Activated T-cell treated with anti-CD3 and anti-CD28 coated beads for 48 hours (primary cell): ENCODE measurements at regions not wholly inside any gene's neighbourhood (a gene's known extent, or its start where the extent isn't known, plus 50 kb on each side); places are given as distances from the start of the nearest gene placed in this dataset.

Source experiments
- DNase-seq: peaks from one replicate; pipeline ENCODE4 v3.0.0-alpha.2; 2020; ENCODE audit warnings: low read depth

DNA sequence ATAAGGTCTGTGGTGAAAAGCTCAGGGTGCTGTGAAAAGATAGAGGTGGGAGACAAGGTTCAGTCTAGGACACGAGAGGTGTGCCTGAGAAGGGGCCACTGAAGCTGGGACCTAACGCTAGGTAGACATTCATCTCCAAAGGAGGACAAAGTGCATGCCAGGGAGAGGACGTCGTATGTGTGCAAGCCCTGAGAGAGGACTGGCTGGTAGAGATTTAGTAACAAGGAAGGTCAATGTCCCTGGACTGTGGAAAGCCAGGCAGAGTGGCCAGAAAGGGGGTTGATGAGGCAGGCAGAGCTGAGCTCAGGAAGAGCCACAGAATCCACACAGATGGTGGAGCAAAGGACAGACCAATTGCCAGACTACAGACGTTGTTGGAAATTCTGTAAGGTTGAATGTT is 817.6 kb downstream of the CCSER2 start:
- DNase-seq, result no peak

DNA sequence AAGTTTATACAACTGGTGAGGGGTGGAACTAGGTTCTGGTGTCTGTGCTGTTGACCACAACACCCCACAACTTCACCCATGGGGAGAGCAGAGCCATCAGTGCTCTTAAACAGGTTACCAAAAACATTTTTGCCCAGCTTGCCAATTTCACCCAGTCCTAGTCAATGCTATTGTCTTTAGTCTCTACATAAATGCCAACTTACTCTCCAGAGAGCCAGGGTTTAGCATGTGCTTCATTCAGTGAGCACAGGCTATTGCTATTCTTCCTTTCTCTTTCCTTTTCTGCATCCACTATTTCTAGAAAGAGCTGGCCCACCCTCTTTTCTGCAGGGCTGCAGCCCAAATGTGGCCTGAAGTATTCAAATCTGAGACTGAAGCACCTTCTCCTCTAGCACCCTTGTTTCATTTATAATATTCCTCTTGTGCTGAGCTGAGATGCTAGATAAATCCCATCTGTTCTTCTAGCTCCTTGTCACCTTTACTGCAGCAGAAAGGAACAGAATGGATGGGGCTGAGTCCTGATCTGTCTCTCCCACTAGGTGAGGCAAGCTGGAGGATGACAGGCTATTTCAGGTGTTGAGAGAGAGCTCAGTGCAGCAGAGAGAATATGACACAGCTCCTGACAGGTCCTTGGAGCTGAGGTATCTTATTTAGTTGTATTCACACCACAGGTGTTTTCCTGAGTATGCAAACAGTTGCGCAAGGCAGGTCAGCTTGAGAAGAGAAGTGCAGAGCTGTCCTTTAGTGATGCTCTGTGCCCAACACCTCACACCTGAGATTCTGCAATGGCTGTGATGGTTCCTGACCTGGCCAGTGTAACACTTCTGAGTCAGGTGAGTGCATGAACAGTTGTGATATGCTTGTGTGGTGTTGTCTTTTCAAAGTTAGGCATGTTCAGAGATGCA is 819.2 kb downstream of the CCSER2 start:
- no peak for DNase-seq

GRCh38 chr10:85148693-85149640 is 820.6 kb downstream of the CCSER2 start:
- no peak for DNase-seq

- DNase-seq, result no peak
Observed at GRCh38 chr10:85149766-85150165, 821.4 kb downstream of the CCSER2 start.

DNA sequence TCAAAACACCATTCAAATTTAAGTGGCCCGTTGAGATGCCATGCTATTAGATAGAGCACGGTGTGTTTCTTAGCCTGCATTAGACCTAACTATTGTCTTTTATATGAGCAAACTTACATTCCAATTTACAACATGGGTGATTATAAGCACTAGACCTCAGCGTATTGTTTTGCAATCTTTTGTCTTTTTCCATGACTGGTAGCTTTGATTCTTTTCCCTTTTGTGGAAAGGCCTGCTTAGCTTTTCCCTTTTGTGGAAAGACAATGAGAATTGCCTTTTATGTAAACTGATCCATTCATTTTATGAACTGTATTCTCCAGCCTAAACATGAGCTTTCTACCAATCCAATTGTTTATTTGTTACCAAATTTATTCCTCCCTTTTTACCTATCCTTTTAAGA is 823.1 kb downstream of the CCSER2 start:
- no peak for DNase-seq

DNA sequence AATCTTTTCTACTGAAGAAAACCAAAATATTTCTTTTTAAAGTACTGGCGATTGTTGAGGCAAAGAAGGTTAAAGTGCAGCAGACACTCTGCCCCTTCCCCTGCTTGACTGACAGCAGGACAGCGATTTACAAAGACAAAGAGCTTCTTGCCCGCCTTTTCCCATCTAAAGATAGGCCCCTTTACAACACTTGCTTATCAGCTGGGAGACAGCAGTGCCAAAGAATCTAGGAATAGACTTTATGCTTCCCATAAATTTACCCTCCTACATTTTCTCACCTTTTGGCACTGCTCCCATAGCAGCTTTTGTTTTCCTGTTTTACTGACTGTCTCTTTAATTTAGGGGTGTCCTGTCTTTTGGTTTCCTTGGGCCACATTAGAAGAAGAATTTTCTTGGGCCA is 824.1 kb downstream of the CCSER2 start:
- DNase-seq, result no peak

DNA sequence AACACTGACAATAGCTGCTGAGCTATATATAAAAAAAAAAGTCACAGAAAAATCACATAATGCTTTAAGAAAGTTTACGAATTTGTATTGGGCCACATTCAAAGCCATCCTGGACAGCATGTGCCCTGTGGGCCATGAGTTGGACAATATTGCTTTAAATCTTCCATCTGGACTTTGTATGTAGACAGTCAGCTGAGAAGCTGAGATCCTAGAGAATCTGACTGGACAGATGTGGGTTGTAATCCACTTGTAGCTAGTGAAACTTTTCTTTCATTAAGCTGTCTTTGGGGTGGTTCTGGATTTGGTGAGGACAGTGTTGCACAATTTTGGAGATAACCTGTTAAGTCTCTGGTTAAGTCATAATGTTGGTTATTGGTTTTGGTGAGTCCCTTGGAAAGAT is 824.5 kb downstream of the CCSER2 start:
- no peak for DNase-seq

DNA sequence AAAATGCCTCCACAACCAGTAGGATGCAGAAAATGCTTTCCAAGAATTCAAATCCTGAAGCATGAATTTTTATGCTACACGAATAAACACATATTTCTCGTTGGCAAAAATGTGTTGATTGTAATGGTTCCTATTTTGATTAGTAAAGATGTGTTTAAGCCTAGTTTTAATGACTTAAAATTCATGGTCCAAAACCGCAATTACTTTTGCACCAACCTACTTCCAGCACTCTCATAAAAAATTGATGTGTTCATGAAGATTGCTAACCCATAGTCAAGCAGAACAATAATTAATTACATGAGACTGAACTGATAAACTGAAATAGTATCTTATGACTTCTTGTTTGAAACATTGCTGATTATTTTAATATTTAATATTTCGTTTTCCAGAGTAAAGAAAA is 828.8 kb downstream of the CCSER2 start:
- DNase-seq, result no peak

DNA sequence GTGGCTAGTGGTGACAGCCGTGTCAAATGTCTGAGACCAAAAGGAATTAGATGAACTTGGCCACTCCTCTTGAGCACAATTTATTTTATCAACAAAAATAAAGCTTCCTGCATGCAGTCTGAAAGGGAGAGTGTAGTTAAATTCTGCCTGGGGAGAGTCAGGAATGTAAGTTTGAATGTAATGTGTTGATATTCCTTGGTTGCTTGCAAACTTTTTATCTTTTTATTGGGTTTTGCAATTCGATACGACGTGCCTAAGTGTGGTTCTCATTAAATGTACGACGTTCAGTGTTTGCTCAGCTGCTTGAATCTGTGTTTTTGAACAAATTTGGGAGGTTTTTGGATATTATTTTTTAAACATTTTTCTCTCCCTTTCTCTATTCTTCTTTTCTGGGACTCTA is 839.9 kb downstream of the CCSER2 start:
- no peak for DNase-seq

DNA sequence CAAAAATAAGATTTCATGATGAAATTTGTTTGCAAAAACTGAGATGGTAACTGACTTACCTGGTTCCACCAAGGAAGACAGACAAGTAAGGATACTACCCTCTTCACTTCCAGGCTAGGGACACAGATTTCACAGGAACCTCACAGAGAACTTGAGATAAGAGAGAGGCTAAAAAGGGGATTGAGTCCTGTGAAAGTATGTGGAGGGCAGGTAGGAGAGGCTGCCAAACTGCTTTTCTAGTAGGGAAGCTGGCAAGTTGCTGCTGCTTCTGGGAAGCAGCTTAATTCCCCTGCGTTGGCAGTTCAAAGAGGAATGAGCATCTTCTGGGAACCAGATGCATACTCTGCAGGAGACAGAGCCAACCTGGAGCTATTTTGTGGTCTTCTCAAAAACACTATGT is 841.6 kb downstream of the CCSER2 start:
- DNase-seq, result no peak

GRCh38 chr10:85175635-85176034 is 847.2 kb downstream of the CCSER2 start:
- DNase-seq, result no peak

- no peak for DNase-seq
Observed at GRCh38 chr10:85177767-85178166, 849.4 kb downstream of the CCSER2 start.

- no peak for DNase-seq
Observed at GRCh38 chr10:85187047-85187446, 858.7 kb downstream of the CCSER2 start.

GRCh38 chr10:85188770-85189484 is 860.5 kb downstream of the CCSER2 start:
- DNase-seq, result no peak

DNA sequence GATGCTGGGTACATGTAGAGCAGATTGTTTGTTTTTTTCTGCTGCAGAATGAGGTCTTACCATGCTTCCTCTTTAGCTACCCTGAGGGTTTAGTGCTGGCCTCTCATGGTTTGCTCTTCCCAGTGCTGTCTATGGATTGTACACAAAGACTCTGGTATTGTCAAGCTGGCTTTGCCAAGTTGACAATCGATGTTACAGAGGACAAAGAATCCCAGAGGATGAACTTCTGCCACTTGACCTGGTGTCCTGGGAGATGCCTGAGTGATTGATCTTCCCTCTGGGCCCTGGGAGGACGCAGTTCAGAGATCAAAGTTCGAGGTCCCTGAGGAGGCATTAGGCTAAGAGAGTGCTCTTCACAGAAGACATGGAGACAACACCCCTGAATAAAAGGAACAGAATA is 865.4 kb downstream of the CCSER2 start:
- no peak for DNase-seq

DNA sequence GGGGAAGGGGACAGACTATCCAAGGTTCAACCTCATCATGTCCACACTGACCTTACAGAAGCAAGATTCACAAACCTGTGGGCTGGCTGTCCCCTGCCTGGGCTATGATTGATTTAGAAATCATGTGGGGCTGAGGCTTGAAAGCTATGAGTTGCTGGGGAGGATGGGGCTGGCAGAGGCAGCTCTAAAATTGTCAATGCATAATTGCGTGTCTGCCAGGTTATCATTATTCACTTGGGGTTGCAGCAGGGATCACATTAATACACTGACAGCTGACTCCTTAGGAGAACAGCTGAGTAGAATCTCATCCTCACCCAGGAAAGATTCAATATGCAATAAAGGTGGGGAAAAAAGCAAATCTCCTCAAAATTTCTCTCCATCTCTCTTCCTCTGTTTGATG is 866.3 kb downstream of the CCSER2 start:
- no peak for DNase-seq

- DNase-seq, result no peak
Observed at GRCh38 chr10:85195596-85195995, 867.2 kb downstream of the CCSER2 start.

- no peak for DNase-seq
Observed at GRCh38 chr10:85204814-85205213, 876.4 kb downstream of the CCSER2 start.

DNA sequence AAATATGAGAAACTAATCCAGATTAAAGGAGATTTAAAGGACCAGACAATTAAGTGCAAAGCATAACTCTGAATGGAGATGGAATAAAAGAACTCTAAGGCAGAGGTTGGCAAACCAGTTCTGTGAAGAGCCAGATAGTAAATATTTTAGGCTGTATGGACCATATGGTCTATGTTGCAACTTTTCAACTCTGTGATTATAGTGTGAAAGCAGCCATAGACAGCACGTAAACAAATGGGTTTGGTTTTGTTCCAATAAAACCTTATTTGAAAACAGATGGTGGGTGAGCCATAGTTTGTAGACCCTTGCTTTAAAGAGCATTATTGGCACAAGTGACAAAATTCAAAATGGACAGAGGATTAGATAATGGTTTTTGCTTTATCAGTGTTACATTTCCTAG is 884.1 kb downstream of the CCSER2 start:
- no peak for DNase-seq

GRCh38 chr10:85213493-85213892 is 885.1 kb downstream of the CCSER2 start:
- DNase-seq, result no peak

- DNase-seq, result no peak
Observed at GRCh38 chr10:85222300-85222699, 893.9 kb downstream of the CCSER2 start.

GRCh38 chr10:85224366-85224940 is 896.1 kb downstream of the CCSER2 start:
- DNase-seq, result no peak
